Right renal pelvis (tissue), 4 donors: ENCODE measurements at regions not wholly inside any gene's neighbourhood (a gene's known extent, or its start where the extent isn't known, plus 50 kb on each side); places are given as distances from the start of the nearest gene placed in this dataset.

Experiments
- DNase-seq, 4 donors: peaks; one replicate each; pipeline ENCODE4 v3.0.0-alpha.2; 2013; ENCODE audit warnings: low read depth in 4 of 4, low spot score in 3 of 4, missing footprints in 1 of 4

DNA sequence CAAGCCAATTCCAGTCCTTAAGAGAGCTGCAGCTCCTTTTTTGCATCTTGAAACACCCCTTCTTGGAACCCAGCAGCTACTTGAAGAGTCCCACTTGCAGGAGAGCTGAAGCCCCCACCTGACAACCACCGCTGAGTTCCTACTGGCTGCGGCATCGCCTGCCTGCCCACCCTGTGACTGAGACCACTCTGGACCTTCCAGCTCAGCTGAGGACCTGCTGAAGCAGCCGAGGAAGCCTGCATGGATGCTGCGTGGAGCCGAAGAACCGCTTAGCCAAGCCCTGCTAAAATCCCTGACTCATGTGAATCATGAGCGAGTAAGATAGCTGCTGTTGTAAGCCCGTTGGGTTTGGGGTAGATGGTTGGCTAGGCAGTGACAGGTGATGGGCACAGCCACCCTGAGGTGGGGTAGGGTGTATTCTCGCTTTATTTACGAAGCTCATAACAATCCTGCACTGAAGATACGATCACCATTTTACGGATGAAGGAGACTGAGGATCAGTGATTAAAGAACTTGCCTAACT, 78.4 kb downstream of the INHBB start:
- DNase-seq = no peak

GRCh38 chr2:120425014-120425413, 79.1 kb downstream of the INHBB start:
- no peak for DNase-seq

DNA sequence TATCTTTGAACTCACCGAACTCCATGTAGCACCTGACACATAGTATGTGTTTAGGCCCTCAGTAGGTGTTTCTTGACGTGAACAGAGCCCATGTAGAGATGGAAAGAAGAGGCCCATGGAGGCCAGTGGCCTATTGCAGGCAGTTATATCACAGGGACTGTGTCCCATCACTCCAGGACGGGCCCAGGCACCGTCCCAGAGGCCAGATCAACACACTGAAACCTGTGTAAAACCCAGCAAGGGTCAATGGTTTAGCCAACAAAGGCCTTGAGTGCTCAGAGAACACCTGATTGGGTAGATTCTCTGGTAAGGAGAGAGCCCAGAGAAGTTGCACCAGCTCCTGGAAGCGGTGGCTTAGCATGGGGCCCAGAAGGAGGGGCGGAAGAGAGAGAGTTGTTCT, 82.8 kb downstream of the INHBB start:
- no peak for DNase-seq

- no peak for DNase-seq
Measured at GRCh38 chr2:120429586-120430500, 83.9 kb downstream of the INHBB start.

DNA sequence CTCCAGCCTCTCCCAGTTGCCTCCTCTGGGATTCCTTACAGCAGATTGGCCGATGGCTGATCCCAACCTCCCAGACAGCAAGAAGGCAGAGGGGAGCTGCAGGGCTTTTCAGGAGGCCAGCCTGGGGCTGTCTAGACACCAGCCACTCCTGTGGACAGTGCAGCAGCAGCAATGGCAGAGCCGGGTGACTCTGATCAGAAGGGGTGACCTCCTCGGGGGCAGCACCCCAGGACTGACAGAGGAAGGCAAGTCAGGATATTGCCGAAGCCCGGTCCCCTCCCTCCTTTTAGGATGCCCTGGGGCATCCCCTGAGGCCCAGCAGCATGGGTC, 84.5 kb downstream of the INHBB start:
- DNase-seq = no peak

DNA sequence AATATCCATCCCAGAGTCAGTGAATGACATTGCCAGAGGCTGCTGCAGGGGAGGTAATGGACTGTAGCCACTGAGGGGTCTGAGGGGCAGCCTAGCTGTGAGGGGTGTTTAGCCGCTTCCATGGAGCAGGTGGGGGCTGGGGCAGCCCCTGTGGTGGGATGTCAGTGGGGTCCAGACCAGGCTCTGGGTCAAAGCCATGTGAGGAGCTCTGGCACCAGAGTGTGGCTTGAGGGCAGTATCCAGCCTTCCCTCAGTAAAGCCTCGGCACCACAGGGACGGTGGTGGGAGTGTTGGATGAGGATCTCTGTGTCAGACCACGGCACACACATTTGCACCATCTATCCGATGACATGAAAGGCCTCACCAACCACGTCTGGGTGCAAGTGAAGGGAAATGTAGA, 85.0 kb downstream of the INHBB start:
- no peak for DNase-seq

DNA sequence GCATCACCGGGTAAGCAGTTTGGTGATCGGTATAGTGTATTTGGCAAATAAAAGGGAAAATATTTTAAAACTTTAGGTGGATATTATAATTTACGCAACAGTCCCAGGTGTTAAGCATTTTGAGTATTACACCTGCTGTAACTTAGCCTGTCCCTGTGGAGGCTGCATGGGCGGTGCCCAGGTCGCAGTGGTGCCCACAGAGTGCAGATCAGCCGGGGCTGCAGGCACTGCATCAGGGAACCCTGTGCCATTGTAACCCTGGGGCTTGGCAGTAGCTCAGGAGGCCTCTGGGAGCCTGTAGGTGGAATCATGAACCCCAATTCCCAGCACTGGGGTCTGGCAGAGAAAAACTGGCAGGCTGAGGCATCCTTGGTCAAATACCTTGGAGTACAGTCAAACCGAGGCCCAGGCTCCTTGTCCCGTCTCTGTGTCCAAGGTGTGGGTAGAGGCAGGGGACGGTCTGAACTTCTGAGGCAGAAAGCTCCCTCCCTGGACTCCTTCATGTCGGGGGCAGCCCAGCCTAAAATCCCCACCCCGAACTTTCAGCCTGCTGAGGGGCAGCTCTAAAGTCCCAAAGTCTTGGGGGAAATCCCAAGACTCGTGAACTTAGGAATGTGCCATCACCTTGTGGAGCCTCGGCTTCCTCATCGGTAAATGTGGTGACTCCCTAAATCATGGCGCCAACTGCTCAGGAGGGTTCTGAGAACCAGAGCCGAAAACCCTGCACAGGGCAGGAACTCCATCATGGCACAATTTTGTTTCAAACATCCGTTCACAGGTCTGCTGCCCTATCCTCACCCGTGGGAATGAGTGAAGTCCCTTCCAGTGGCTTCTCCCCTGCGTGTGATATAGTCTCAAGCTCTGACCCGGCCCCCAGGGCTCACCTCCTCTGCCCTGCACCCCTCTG, 85.7 kb downstream of the INHBB start:
- no peak for DNase-seq

GRCh38 chr2:120432293-120432975, 86.5 kb downstream of the INHBB start:
- no peak for DNase-seq

DNA sequence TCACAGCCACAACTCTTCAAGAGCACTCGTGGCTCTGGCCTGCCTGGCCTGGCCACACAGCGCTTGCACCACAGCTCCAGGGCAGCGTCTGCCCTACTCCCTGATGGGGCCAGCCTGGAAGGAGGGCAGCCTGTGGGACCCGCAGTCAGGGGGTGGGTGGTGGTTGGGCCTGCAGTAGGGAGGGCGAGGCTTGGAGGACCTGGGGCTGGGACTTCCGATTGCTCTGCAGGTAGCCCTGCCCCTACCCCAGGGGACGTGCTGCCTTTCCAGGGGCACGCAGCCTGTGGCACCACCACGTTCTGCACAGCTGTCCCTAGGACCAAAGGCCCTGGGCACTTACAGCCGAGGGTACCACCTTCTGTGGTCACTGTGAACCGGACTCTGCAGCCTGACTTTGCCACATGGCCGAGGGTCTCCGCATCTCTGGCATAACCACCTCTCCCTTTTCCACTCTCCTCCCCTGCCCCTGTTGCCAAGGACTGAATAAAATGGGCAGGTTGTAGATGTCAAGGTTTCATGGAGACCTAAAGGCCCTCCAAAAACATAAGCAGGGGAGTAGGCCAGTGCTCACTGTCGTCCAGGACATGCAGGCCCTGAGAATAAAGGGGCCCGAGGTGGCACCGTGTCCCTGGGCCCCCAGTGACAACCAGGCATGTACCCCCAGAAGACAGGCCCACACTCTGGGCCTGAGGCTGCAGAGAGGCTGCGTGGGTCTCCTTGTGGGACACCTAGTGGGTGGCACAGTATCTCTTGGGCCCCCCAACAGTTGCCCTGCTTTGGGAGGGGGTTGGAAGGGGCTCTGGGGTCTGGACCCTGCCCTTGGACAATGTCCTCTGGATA, 87.3 kb downstream of the INHBB start:
- no peak for DNase-seq

DNA sequence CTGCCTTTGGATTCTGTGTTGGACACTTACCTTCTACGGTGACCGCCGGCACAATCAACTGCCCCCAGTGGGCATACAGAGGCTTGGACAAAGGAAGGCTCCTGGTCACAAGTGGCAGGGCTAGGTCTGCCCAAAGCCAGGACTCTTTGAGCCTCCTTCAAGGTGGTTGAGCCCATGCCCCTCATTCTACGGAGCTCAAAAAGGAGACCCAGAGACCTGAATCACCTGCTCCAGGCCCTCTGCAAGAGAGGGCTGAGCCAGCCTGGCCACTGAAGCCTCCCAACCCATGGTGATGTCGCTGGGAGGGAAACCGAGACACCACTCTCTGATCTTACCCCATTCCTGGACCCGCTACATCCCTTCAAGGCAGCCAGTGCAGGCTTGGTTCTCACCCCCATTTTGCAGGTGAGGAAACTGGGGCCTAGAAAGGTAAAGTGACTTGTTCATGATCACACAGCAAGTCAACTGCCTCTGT, 87.9 kb downstream of the INHBB start:
- no peak for DNase-seq

DNA sequence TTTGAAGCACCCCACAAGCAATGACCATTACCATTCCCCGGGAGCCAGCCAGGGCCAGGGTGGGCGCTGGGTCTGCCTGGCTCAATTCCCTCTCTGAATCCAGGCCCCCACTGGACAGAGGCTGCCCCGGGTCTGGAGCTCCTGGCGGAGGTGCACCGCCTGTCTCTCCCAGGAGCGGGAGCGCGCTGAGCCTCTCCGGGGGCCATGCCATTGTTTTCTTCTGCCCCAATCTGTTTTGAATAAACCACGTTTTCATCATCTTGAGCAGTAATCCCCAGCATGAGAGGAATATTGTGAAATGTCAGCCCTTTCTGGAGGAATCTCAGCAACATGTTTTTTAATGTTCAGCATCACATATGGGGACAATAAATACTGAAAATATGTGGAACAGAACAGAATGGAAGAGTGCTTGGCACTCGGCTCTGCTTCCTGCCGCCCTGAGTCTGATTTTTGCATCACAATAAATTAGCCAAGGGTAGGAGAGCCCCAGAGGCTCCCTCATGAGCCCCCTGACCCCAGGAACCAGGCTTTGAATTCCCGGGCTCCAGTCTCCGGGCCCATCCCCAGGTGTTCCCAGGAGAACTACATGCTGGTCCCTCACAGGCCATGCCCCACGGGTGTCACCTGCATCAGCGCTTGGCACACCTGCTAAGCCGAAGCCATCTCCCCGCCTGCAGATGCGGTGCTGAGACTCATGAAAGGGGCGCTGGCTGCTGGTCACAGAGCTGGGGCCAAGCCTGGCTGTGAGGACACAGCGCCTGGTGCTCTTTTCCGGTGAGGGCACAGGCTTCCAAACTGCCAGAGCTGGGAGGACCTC, 88.8 kb downstream of the INHBB start:
- DNase-seq = no peak

DNA sequence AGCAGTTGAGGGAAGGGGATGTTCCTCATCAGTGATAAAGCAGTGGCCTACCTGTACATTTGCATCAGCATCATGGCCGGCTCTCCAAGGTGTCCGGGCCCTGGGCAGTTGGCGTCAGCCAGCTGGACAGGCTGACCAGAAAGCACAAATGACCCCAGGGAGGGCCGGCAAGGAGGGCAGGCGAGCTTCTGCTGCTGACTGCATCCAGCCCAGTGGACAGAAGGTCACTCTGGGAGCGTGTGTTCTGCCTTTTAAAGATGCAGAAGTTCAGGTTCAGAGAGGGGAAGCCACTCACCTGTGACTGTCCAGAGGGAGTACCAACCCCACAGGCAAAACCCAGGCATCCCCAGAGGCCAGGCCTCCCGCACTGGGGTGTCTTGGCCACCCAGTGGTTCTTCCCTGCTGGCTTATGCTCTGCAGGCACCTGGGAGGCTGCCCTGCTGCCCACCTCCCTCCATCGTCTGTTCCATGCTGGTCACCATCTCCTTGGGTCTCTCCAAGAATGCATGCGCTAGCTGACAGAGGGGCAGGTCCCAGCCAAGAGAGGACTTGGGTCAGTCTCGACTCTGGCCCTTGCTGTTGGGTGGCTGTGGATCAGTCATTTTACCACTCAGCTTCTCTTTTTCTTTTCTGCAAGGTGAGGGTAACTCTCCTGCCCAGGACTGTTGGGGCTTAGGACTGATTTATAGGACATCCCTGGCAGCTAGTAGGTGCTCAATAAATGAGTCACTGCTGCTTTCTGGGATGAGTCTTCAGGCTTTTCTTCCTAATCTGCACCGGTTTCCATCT, 89.9 kb downstream of the INHBB start:
- DNase-seq = no peak

GRCh38 chr2:120436460-120436739, 90.5 kb downstream of the INHBB start:
- DNase-seq = no peak

- no peak for DNase-seq
Measured at GRCh38 chr2:120436885-120437603, 91.1 kb downstream of the INHBB start.

GRCh38 chr2:120437604-120438000, 91.7 kb downstream of the INHBB start:
- DNase-seq = no peak

DNA sequence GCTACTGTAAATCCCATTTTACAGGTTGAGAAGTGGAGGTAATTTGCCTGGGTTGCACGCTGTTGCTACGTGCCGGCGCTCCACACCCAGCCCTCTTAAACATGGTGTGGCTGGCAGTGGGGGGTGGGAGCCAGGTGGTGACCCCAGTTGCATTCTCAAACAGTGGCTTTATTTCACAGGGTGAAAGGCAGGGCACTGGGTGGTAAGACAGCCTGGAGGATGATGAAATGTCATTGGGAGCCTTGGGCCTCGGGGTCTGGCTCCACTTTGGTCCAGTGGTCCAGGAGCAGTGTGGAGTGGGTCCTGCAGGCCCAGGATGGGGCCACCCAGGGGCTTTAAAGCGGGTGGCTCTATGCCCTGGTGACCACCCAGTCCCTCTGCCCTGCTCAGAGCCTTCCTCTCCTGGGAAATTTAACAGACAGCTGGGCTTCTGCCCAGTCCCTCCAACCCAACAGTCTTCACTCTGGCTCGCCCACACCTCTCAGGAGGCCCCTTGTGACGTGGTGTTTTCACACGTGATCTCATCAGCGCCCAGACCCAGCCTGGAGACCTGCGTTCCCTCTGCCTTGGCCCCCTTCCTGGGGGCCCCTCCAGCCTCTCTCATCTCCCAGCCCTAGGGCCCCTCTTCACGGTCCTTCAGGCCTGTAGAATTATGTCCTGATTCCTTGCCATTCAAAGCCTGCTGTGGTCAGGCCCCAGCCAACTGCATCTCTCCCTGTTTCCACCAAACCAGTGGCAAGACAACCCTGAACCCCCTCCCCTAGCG, 92.5 kb downstream of the INHBB start:
- no peak for DNase-seq

DNA sequence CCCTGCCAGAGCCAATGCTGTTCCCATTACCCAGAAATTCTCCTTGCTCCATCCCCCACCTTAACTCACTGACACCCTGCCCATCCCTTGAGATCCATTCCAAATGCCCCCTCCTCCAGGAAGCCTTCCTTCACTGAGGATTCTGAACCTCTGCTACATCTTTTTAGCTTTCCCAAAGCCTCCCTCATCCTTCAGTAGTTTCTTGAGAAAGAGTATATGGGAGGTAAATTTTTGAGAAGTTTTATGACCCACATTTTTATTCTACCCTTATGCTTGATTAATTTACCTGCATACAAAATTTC, 93.1 kb downstream of the INHBB start:
- no peak for DNase-seq
